Naive thymus-derived CD4-positive, alpha-beta T cell (primary cell): ENCODE measurements at regions not wholly inside any gene's neighbourhood (a gene's known extent, or its start where the extent isn't known, plus 50 kb on each side); places are given as distances from the start of the nearest gene placed in this dataset.

Source experiments
- ATAC-seq: fragments of 150-1000 bp; cut with Tn5 transposase; 2 replicates; pipeline ENCODE4 v1.10.0; 2021; ENCODE audit warnings: mild to moderate bottlenecking, moderate library complexity
- CTCF ChIA-PET: fragments of 350-600 bp; sonication (Branson Sonifier 250); formaldehyde crosslinking; loops from one replicate; lab custom pipeline; 2021; ENCODE audit warnings: antibody characterized with exemption; lab: Charles Lee
- POLR2A ChIA-PET: fragments of 350-600 bp; sonication (Branson Sonifier 250); formaldehyde crosslinking; loops from one replicate; lab custom pipeline; 2021; ENCODE audit warnings: antibody characterized with exemption, inconsistent platforms; lab: Charles Lee
- DNase-seq, 9 donors: peaks; one replicate each; pipeline versions ENCODE4 v3.0.0 to v3.0.0-alpha.2; 2020 to 2022; ENCODE audit warnings: mixed read lengths in 1 of 9
- H3K27ac ChIP-seq: one replicate; pipeline ENCODE4 v1.7.0; 2013; ENCODE audit warnings: mild to moderate bottlenecking, low read depth, low read length, moderate library complexity
- H3K27me3 ChIP-seq, 2 donors: one replicate each; pipeline ENCODE4 v1.7.0; 2013; ENCODE audit warnings: low read length in 2 of 2, mild to moderate bottlenecking in 2 of 2, moderate library complexity in 2 of 2; ENCODE audit not compliant: control insufficient read depth in 2 of 2, insufficient read depth in 2 of 2
- H3K36me3 ChIP-seq, 3 experiments: 1 replicate in 2 of 3; 2 replicates in 1 of 3; pipeline ENCODE4 v1.7.0; 2013; ENCODE audit warnings: low read length in 3 of 3, mild to moderate bottlenecking in 3 of 3, moderate library complexity in 1 of 3; ENCODE audit not compliant: insufficient read depth in 3 of 3, control insufficient read depth in 2 of 3
- H3K4me1 ChIP-seq, 2 donors: one replicate each; pipeline ENCODE4 v1.7.0; 2013; ENCODE audit warnings: low read length in 2 of 2, mild to moderate bottlenecking in 2 of 2, moderate library complexity in 1 of 2; ENCODE audit not compliant: control insufficient read depth in 2 of 2, insufficient read depth in 2 of 2
- H3K4me3 ChIP-seq: 2 replicates; pipeline ENCODE4 v1.7.0; 2013; ENCODE audit warnings: mild to moderate bottlenecking, low read length
- H3K9me3 ChIP-seq, 3 experiments: 1 replicate in 2 of 3; 2 replicates in 1 of 3; pipeline ENCODE4 v1.7.0; 2013; ENCODE audit warnings: low read length in 3 of 3; ENCODE audit not compliant: control insufficient read depth in 2 of 3
- H3K27ac Mint-ChIP-seq, 9 donors: one replicate each; pipeline ENCODE4 v1.8.0; 2020 to 2022; ENCODE audit warnings: mixed read lengths in 9 of 9, mild to moderate bottlenecking in 8 of 9, moderate library complexity in 5 of 9, inconsistent platforms in 2 of 9
- H3K27me3 Mint-ChIP-seq, 5 donors: one replicate each; pipeline ENCODE4 v1.8.0; 2021 to 2022; ENCODE audit warnings: mixed read lengths in 5 of 5, mild to moderate bottlenecking in 1 of 5
- H3K36me3 Mint-ChIP-seq, 5 donors: one replicate each; pipeline ENCODE4 v1.8.0; 2020 to 2022; ENCODE audit warnings: mixed read lengths in 5 of 5, mild to moderate bottlenecking in 3 of 5, inconsistent platforms in 1 of 5
- H3K4me1 Mint-ChIP-seq, 7 donors: one replicate each; pipeline ENCODE4 v1.8.0; 2020 to 2022; ENCODE audit warnings: mixed read lengths in 7 of 7, mild to moderate bottlenecking in 3 of 7, inconsistent platforms in 1 of 7
- H3K4me3 Mint-ChIP-seq, 10 donors: one replicate each; pipeline ENCODE4 v1.8.0; 2020 to 2022; ENCODE audit warnings: mild to moderate bottlenecking in 10 of 10, mixed read lengths in 10 of 10, moderate library complexity in 6 of 10, inconsistent platforms in 2 of 10
- H3K9me3 Mint-ChIP-seq, 11 donors: one replicate each; pipeline ENCODE4 v1.8.0; 2020 to 2022; ENCODE audit warnings: mixed read lengths in 11 of 11, mild to moderate bottlenecking in 4 of 11, inconsistent platforms in 1 of 11, moderate library complexity in 1 of 11
- intact Hi-C, 2 donors: fragments of 100-400 bp; cut with micrococcal nuclease; formaldehyde crosslinking; loops; one replicate each; pipeline ENCODE4 v1.15.1; 2023

DNA sequence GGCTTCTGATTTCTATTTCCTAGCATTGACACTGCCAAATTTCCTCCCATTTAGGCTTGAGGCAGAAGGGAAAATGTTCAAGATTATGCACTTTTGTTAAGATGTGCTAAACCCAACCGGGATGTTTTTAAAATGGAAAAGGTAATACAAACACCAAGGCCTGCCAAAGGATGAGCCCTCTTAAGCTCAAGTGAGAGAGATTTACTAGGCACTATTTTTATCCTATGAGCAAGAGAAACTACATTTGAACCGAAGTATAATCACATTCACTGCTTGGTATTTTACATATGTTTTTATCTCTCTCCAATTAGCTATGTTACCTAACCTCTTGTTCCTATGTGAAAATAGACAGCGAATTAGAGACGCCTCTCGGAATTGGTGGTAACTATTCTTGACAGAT lies 295.8 kb downstream of the GABRB3 start:
- CTCF ChIA-PET, result no interaction called here
- H3K36me3 Mint-ChIP-seq, result no peaks in the 10 kb centered on the region
- no peaks in the 10 kb centered on the region for H3K27me3 ChIP-seq
- no peaks in the 10 kb centered on the region for H3K36me3 ChIP-seq
- POLR2A ChIA-PET, result no interaction called here
- intact Hi-C loops, result no loop called here
- no peak overlapping the region for H3K27ac Mint-ChIP-seq
- no peaks in the 10 kb centered on the region for H3K9me3 ChIP-seq
- no peak overlapping the region for H3K4me3 Mint-ChIP-seq
- no peak overlapping the region for H3K4me3 ChIP-seq
- ATAC-seq (no peak), DNase-seq (no peak)
- H3K4me1 ChIP-seq, result no peaks in the 10 kb centered on the region
- H3K27ac ChIP-seq, result no peak overlapping the region
- H3K4me1 Mint-ChIP-seq, result no peaks in the 10 kb centered on the region
- no peaks in the 10 kb centered on the region for H3K27me3 Mint-ChIP-seq
- peaks cover 0 to 35% (median 18%) of the 10 kb centered on the region in 11 donors for H3K9me3 Mint-ChIP-seq

DNA sequence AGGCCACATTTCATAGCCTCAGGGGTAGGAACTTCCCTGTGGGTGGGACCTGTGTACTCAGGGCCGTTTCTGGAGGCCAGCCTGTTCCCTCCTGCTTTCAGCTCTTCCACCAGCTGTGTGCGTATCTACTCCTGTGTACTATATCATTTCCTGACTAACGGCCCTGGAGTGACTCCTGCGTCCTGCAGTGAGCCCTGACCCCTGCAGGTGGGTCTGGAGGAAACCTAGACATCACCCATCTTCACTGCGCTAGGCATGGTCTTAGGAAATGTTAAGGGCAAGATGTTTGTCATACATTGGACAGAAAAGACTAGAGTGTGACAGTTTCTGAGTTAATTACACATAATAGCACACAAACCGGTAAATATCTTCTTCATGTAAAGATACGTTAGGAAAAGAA lies 297.3 kb downstream of the GABRB3 start:
- H3K27ac ChIP-seq, result no peak overlapping the region
- no peaks in the 10 kb centered on the region for H3K27me3 ChIP-seq
- no peaks in the 10 kb centered on the region for H3K4me1 Mint-ChIP-seq
- H3K27me3 Mint-ChIP-seq, result no peaks in the 10 kb centered on the region
- no peak for ATAC-seq
- CTCF ChIA-PET, result no interaction called here
- intact Hi-C loops, result no loop called here
- peaks cover 0 to 36% (median 15%) of the 10 kb centered on the region in 11 donors for H3K9me3 Mint-ChIP-seq
- H3K4me1 ChIP-seq, result no peaks in the 10 kb centered on the region
- POLR2A ChIA-PET, result no interaction called here
- H3K36me3 ChIP-seq, result no peaks in the 10 kb centered on the region
- DNase-seq, result no peak
- H3K9me3 ChIP-seq, result no peaks in the 10 kb centered on the region
- no peaks in the 10 kb centered on the region for H3K36me3 Mint-ChIP-seq
- no peak overlapping the region for H3K4me3 ChIP-seq
- H3K4me3 Mint-ChIP-seq, result no peak overlapping the region
- H3K27ac Mint-ChIP-seq, result no peak overlapping the region

DNA sequence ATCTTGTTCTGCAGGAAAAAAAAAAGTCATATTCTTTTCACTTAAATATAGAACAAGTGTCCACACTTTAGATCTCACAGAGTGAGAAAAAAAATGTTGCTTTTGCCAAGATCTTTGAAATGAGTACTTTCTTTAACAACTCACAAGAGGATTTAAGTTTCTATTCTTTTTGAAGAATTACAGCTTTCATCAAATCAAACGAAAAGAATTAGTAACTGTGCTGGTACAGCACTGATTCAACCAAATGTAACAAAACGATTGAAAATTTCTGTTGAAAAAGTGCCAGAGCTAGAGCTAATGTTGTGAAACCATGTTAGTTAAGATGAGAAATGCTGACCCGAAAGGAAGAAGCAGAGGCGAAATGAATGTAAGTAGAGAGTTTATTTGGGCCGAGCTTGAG lies 300.2 kb downstream of the GABRB3 start:
- no peak overlapping the region for H3K4me3 Mint-ChIP-seq
- no peaks in the 10 kb centered on the region for H3K36me3 Mint-ChIP-seq
- ChIA-PET POLR2A (no interaction called here), CTCF (no interaction called here)
- no peaks in the 10 kb centered on the region for H3K27me3 Mint-ChIP-seq
- no peak for DNase-seq
- no peak for ATAC-seq
- no peak overlapping the region for H3K27ac Mint-ChIP-seq
- peaks cover 3 to 49% (median 22%) of the 10 kb centered on the region in 11 donors for H3K9me3 Mint-ChIP-seq
- H3K4me1 ChIP-seq, result no peaks in the 10 kb centered on the region
- no peaks in the 10 kb centered on the region for H3K9me3 ChIP-seq
- no peak overlapping the region for H3K4me3 ChIP-seq
- H3K27me3 ChIP-seq, result no peaks in the 10 kb centered on the region
- no peaks in the 10 kb centered on the region for H3K4me1 Mint-ChIP-seq
- no peak overlapping the region for H3K27ac ChIP-seq
- intact Hi-C loops, result no loop called here
- H3K36me3 ChIP-seq, result no peaks in the 10 kb centered on the region

DNA sequence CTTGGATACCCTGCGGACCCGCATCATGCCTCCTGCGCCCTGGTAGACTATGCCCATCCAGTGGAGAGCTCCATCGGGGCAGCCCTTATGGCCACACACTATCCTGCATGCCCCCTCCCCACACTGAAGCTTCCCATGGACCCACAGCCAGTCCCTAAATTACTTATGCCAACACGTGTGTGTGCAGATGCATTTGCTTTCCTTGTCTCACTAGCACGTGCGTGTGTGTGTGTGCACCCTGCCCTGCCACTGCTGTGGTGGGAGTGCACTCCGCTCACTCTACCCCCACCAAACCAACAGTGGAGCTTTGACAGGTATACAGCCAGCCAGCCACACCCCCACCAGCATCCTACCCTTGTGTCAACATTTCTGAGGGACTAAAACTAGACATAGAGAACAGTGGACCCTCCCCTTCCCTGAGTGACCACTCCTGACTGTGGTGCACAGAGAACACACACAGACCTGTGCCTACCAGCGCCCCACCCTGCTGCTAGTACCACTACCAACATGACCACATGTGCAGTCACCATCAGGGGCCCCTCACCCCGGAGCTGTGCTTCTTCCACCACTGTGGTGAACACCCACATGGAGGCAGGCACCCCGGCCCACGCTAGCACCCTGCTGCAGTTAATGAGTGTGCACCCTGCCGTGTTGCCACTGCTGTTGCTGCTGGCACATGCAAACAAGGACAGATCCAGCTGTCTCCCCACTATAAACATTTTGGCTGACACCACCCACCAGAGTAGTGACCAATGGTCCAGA lies 310.8 kb downstream of the GABRB3 start:
- ChIA-PET CTCF (no interaction called here), POLR2A (no interaction called here)
- Mint-ChIP-seq H3K27ac (no peak overlapping the region), H3K36me3 (no peaks in the 10 kb centered on the region), H3K4me1 (no peaks in the 10 kb centered on the region), H3K4me3 (no peak overlapping the region), H3K9me3 (peaks cover 10 to 73% (median 20%) of the 10 kb centered on the region in 11 donors), H3K27me3 (peaks cover 0 to 14% (median 0%) of the 10 kb centered on the region in 5 donors)
- Histone ChIP-seq H3K4me1 (no peaks in the 10 kb centered on the region), H3K36me3 (no peaks in the 10 kb centered on the region), H3K27me3 (no peaks in the 10 kb centered on the region), H3K4me3 (no peak overlapping the region), H3K27ac (no peak overlapping the region), H3K9me3 (peaks cover 0 to 7% (median 0%) of the 10 kb centered on the region in 3 experiments)
- no peak for ATAC-seq
- intact Hi-C loops, result no loop called here
- DNase-seq, result no peak

DNA sequence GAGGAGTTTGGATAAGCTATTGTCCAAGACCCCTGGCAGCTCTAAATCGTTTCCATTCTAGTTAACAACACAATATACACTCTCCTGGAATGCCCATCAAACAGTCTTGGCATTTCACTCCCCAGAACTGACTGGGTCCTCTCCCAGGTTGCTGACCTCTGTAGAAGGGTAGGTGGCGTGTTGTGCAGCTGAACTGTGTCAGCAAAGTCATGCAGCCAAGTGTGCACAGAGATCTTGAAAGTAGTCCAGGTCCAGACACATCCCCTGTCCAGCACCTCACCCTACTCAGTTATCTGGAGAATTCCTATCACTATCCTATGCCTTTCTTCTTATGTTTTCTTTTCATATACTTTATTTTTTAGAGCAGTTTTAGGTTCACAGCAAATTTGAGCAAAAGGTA lies 312.7 kb downstream of the GABRB3 start:
- Histone ChIP-seq H3K27me3 (no peaks in the 10 kb centered on the region), H3K4me3 (no peak overlapping the region), H3K9me3 (peaks cover 0 to 12% (median 0%) of the 10 kb centered on the region in 3 experiments), H3K27ac (no peak overlapping the region), H3K4me1 (no peaks in the 10 kb centered on the region), H3K36me3 (no peaks in the 10 kb centered on the region)
- H3K4me3 Mint-ChIP-seq, result no peak overlapping the region
- H3K27ac Mint-ChIP-seq, result no peak overlapping the region
- ChIA-PET POLR2A (no interaction called here), CTCF (no interaction called here)
- ATAC-seq (no peak), DNase-seq (no peak)
- peaks cover 0 to 14% (median 0%) of the 10 kb centered on the region in 5 donors for H3K27me3 Mint-ChIP-seq
- H3K36me3 Mint-ChIP-seq, result no peaks in the 10 kb centered on the region
- peaks cover 11 to 80% (median 25%) of the 10 kb centered on the region in 11 donors for H3K9me3 Mint-ChIP-seq
- no peaks in the 10 kb centered on the region for H3K4me1 Mint-ChIP-seq
- intact Hi-C loops, result no loop called here

DNA sequence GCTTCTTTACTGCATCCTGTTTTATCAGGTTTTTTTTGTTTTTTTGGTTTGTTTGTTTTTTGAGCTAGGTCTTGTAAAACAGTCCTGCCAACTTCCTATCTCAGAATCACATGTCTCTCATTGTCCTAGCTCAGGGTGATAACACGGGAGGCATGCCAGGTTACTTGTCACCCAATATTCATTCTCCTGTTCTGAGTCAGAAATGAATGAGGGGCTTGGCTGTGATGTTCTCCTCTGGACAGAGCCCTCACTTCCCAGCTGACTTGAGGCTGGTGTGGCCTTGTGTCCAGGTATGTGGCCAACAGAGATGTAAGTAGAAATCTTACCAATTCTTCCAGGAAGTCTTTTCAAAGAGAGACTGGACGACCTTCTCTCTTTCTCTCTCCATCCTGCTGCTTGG lies 317.0 kb downstream of the GABRB3 start:
- no peaks in the 10 kb centered on the region for H3K4me1 ChIP-seq
- intact Hi-C loops, result no loop called here
- H3K4me1 Mint-ChIP-seq, result no peaks in the 10 kb centered on the region
- peaks cover 0 to 12% (median 0%) of the 10 kb centered on the region in 3 experiments for H3K9me3 ChIP-seq
- CTCF ChIA-PET, result no interaction called here
- no peaks in the 10 kb centered on the region for H3K36me3 ChIP-seq
- no peaks in the 10 kb centered on the region for H3K36me3 Mint-ChIP-seq
- H3K4me3 ChIP-seq, result no peak overlapping the region
- no peak overlapping the region for H3K4me3 Mint-ChIP-seq
- H3K27ac Mint-ChIP-seq, result no peak overlapping the region
- H3K27me3 Mint-ChIP-seq, result peaks cover 0 to 5% (median 0%) of the 10 kb centered on the region in 5 donors
- H3K27me3 ChIP-seq, result no peaks in the 10 kb centered on the region
- no peak overlapping the region for H3K27ac ChIP-seq
- POLR2A ChIA-PET, result no interaction called here
- no peak for DNase-seq
- peaks cover 14 to 79% (median 27%) of the 10 kb centered on the region in 11 donors for H3K9me3 Mint-ChIP-seq
- no peak for ATAC-seq

DNA sequence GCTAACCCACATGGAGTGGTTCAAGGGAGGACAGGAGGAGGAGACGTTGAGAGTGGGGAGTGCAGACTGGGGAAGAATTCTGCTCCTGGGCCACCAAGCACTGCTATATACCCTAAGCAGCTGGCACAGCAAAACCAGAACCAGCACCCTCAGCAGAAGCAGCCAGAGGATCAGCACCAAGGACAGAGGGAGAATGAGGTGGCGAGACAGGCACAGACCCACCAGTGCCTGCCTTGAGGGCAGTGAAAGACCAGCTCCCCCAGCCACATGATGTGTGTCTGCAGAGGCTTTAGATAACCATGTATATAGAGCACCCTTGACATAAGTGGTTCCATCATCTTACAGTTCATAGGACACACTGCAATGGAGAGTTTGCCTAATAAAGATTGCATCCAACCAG lies 319.0 kb downstream of the GABRB3 start:
- no peak for DNase-seq
- ChIA-PET POLR2A (no interaction called here), CTCF (no interaction called here)
- H3K36me3 ChIP-seq, result no peaks in the 10 kb centered on the region
- intact Hi-C loops, result no loop called here
- H3K4me3 ChIP-seq, result no peak overlapping the region
- H3K4me1 ChIP-seq, result no peaks in the 10 kb centered on the region
- H3K36me3 Mint-ChIP-seq, result no peaks in the 10 kb centered on the region
- peaks cover 0 to 12% (median 0%) of the 10 kb centered on the region in 3 experiments for H3K9me3 ChIP-seq
- no peaks in the 10 kb centered on the region for H3K27me3 Mint-ChIP-seq
- no peak for ATAC-seq
- no peak overlapping the region for H3K27ac Mint-ChIP-seq
- H3K9me3 Mint-ChIP-seq, result peaks cover 11 to 69% (median 25%) of the 10 kb centered on the region in 11 donors
- H3K27ac ChIP-seq, result no peak overlapping the region
- H3K27me3 ChIP-seq, result no peaks in the 10 kb centered on the region
- H3K4me1 Mint-ChIP-seq, result no peaks in the 10 kb centered on the region
- H3K4me3 Mint-ChIP-seq, result peak overlapping the region in 1 of 10 donors; percentile 1
